GM12875 (cell line): ENCODE measurements at regions not wholly inside any gene's neighbourhood (a gene's known extent, or its start where the extent isn't known, plus 50 kb on each side); places are given as distances from the start of the nearest gene placed in this dataset.
"Not testable (repeated sequence)": the region's sequence is repeated elsewhere in the genome, so short reads cannot be mapped to it uniquely, and the experiment has no call there.

Source experiments
- H3K4me3 ChIP-seq: one replicate; pipeline ENCODE4 v1.5.1; 2011; ENCODE audit warnings: low read depth, low read length, control low read depth
- CTCF ChIP-seq: IDR thresholded peaks from 2 replicates; pipeline ENCODE4 v1.5.1; 2011; ENCODE audit warnings: low read depth, mild to moderate bottlenecking, control low read depth, inconsistent platforms, low read length, moderate library complexity, borderline replicate concordance; ENCODE audit not compliant: insufficient read depth

- no peak overlapping the region for H3K4me3 ChIP-seq
- TF ChIP-seq CTCF, result no peak
Observed at GRCh38 chr2:58598171-58598570, 357.0 kb upstream of the FANCL start.

GRCh38 chr2:58595714-58596113 lies 354.6 kb upstream of the FANCL start:
- TF ChIP-seq CTCF, result no peak
- no peak overlapping the region for H3K4me3 ChIP-seq

GRCh38 chr2:58594762-58595161 lies 353.6 kb upstream of the FANCL start:
- TF ChIP-seq CTCF, result no peak
- no peak overlapping the region for H3K4me3 ChIP-seq

- no peak; the same call in 1 of the 2 replicates for TF ChIP-seq CTCF
- no peak overlapping the region for H3K4me3 ChIP-seq
Observed at GRCh38 chr2:58594175-58594574, 353.1 kb upstream of the FANCL start.

- not testable (repeated sequence) for H3K4me3 ChIP-seq
Observed at GRCh38 chr2:58586178-58586577, 345.1 kb upstream of the FANCL start.

- no peak overlapping the region for H3K4me3 ChIP-seq
- no peak for TF ChIP-seq CTCF
Observed at GRCh38 chr2:58585233-58585632, 344.1 kb upstream of the FANCL start.

GRCh38 chr2:58584606-58585118 lies 343.5 kb upstream of the FANCL start:
- no peak overlapping the region for H3K4me3 ChIP-seq
- no peak for TF ChIP-seq CTCF

- H3K4me3 ChIP-seq, result no peak overlapping the region
- no peak for TF ChIP-seq CTCF
Observed at GRCh38 chr2:58578276-58578675, 337.2 kb upstream of the FANCL start.
